ENCODE measurements at regions not wholly inside any gene's neighbourhood (a gene's known extent, or its start where the extent isn't known, plus 50 kb on each side); places are given as distances from the start of the nearest gene placed in this dataset.
A peak's percentile ranks its signal among the peaks of the same experiment; 100 is the strongest.
"Not testable (repeated sequence)": the region's sequence is repeated elsewhere in the genome, so short reads cannot be mapped to it uniquely, and the experiment has no call there.

- no peak for FAIRE-seq
- no peak for DNase-seq (ENCODE audit: low spot score in 2 of 2)
Measured at GRCh38 chr5:87674235-87674634, 261.5 kb upstream of the CCNH start.

- FAIRE-seq (no peak), DNase-seq (ENCODE audit: low spot score in 2 of 2) (no peak)
Measured at GRCh38 chr5:87671146-87671545, 258.4 kb upstream of the CCNH start.

- no peak for FAIRE-seq
- DNase-seq (ENCODE audit: low spot score in 2 of 2), result no peak
Measured at GRCh38 chr5:87665166-87665565, 252.4 kb upstream of the CCNH start.

GRCh38 chr5:87661784-87662566 is 249.2 kb upstream of the CCNH start:
- FAIRE-seq (no peak), DNase-seq (ENCODE audit: low spot score in 2 of 2) (no peak)

GRCh38 chr5:87653242-87653641 is 240.5 kb upstream of the CCNH start:
- FAIRE-seq (no peak), DNase-seq (ENCODE audit: low spot score in 2 of 2) (no peak)

- DNase-seq (ENCODE audit: low spot score in 2 of 2) (no peak), FAIRE-seq (no peak)
Measured at GRCh38 chr5:87650284-87650683, 237.6 kb upstream of the CCNH start.

GRCh38 chr5:87649455-87649854 is 236.7 kb upstream of the CCNH start:
- DNase-seq (ENCODE audit: low spot score in 2 of 2) (no peak), FAIRE-seq (no peak)

GRCh38 chr5:87645224-87645623 is 232.5 kb upstream of the CCNH start:
- peak in 1 of 2 donors; percentile 3 for DNase-seq (ENCODE audit: low spot score in 2 of 2)
- FAIRE-seq, result no peak

- FAIRE-seq (no peak), DNase-seq (ENCODE audit: low spot score in 2 of 2) (no peak)
Measured at GRCh38 chr5:87640902-87641301, 228.2 kb upstream of the CCNH start.

GRCh38 chr5:87627363-87627762 is 214.6 kb upstream of the CCNH start:
- no peak for DNase-seq (ENCODE audit: low spot score in 2 of 2)

GRCh38 chr5:87608385-87608784 is 195.7 kb upstream of the CCNH start:
- no peak for DNase-seq (ENCODE audit: low spot score in 2 of 2)
- FAIRE-seq, result no peak

More at GRCh38 chr5:87627363-87627762, 214.6 kb upstream of the CCNH start:
- no peak for FAIRE-seq

GRCh38 chr5:87605663-87606062 is 192.9 kb upstream of the CCNH start:
- no peak for DNase-seq (ENCODE audit: low spot score in 2 of 2)

GRCh38 chr5:87599778-87600177 is 187.0 kb upstream of the CCNH start:
- FAIRE-seq (no peak), DNase-seq (ENCODE audit: low spot score in 2 of 2) (no peak)

More at GRCh38 chr5:87605663-87606062, 192.9 kb upstream of the CCNH start:
- no peak for FAIRE-seq

GRCh38 chr5:87598460-87598859 is 185.7 kb upstream of the CCNH start:
- DNase-seq (ENCODE audit: low spot score in 2 of 2), result no peak
- FAIRE-seq, result no peak

GRCh38 chr5:87594566-87594965 is 181.8 kb upstream of the CCNH start:
- FAIRE-seq (no peak), DNase-seq (ENCODE audit: low spot score in 2 of 2) (no peak)

- peak; percentile 52 for FAIRE-seq
- no peak for DNase-seq (ENCODE audit: low spot score in 2 of 2)
Measured at GRCh38 chr5:87589587-87589986, 176.9 kb upstream of the CCNH start.

- no peak for DNase-seq (ENCODE audit: low spot score in 2 of 2)
- peak; percentile 90 for FAIRE-seq
Measured at GRCh38 chr5:87588316-87588715, 175.6 kb upstream of the CCNH start.

GRCh38 chr5:87583704-87584103 is 171.0 kb upstream of the CCNH start:
- DNase-seq (ENCODE audit: low spot score in 2 of 2), result not testable (repeated sequence)

GRCh38 chr5:87582149-87582548 is 169.4 kb upstream of the CCNH start:
- DNase-seq (ENCODE audit: low spot score in 2 of 2) (no peak), FAIRE-seq (no peak)

More at GRCh38 chr5:87583704-87584103, 171.0 kb upstream of the CCNH start:
- FAIRE-seq, result not testable (repeated sequence)

- DNase-seq (ENCODE audit: low spot score in 2 of 2) (no peak), FAIRE-seq (no peak)
Measured at GRCh38 chr5:87581661-87582060, 168.9 kb upstream of the CCNH start.

- DNase-seq (ENCODE audit: low spot score in 2 of 2) (no peak), FAIRE-seq (no peak)
Measured at GRCh38 chr5:87579678-87580077, 166.9 kb upstream of the CCNH start.

GRCh38 chr5:87576867-87577266 is 164.1 kb upstream of the CCNH start:
- FAIRE-seq, result no peak
- DNase-seq (ENCODE audit: low spot score in 2 of 2), result no peak

All from frontal cortex (tissue), 3 donors.